Hepatocyte (in vitro differentiated cells): ENCODE measurements at regions not wholly inside any gene's neighbourhood (a gene's known extent, or its start where the extent isn't known, plus 50 kb on each side); places are given as distances from the start of the nearest gene placed in this dataset.

ENCODE experiments used
- CTCF ChIP-seq: fragments of 200-600 bp; sonication (generic); IDR thresholded peaks from 2 replicates; pipeline ENCODE4 v1.5.1; 2016; ENCODE audit warnings: antibody characterized with exemption, mild to moderate bottlenecking; ENCODE audit not compliant: poor library complexity
- EZH2 ChIP-seq: fragments of 200-600 bp; sonication (generic); IDR thresholded peaks from 2 replicates; pipeline ENCODE4 v1.6.1; 2016; ENCODE audit warnings: antibody characterized with exemption, mild to moderate bottlenecking, borderline replicate concordance
- EZH2phosphoT487 ChIP-seq: fragments of 200-600 bp; sonication (generic); IDR thresholded peaks from one replicate; pipeline ENCODE4 v1.6.1; 2018; ENCODE audit warnings: antibody characterized with exemption, mild to moderate bottlenecking, low read depth, moderate library complexity; ENCODE audit not compliant: unreplicated experiment, severe bottlenecking

GRCh38 chr2:146173934-146174333, 1654.0 kb upstream of the ZEB2 start:
- no peak for TF ChIP-seq CTCF
- no peak for TF ChIP-seq EZH2
- no peak for TF ChIP-seq EZH2phosphoT487
